Osteoblast (primary cell): ENCODE measurements at regions not wholly inside any gene's neighbourhood (a gene's known extent, or its start where the extent isn't known, plus 50 kb on each side); places are given as distances from the start of the nearest gene placed in this dataset.

Experiments used
- DNase-seq: peaks from one replicate; pipeline ENCODE4 v3.0.0; 2011; ENCODE audit warnings: low spot score, mixed read lengths; ENCODE audit not compliant: insufficient read length; ENCODE audit errors: missing footprints
- H2AFZ ChIP-seq: 2 replicates; pipeline ENCODE4 v1.6.0; 2011; ENCODE audit warnings: mild to moderate bottlenecking, low read length
- H3K27ac ChIP-seq: 2 replicates; pipeline ENCODE4 v1.5.1; 2011; ENCODE audit warnings: mild to moderate bottlenecking, low read depth, low read length, moderate library complexity
- H3K27me3 ChIP-seq: 2 replicates; pipeline ENCODE4 v1.6.0; 2012; ENCODE audit warnings: mild to moderate bottlenecking, control low read depth, inconsistent platforms, low read length, moderate library complexity; ENCODE audit not compliant: insufficient read depth
- H3K36me3 ChIP-seq: 2 replicates; pipeline ENCODE4 v1.5.1; 2011; ENCODE audit warnings: mild to moderate bottlenecking, low read length, control low read depth, moderate library complexity; ENCODE audit not compliant: insufficient read depth
- H3K4me1 ChIP-seq: 2 replicates; pipeline ENCODE4 v1.5.1; 2011; ENCODE audit warnings: mild to moderate bottlenecking, low read length, control low read depth, moderate library complexity; ENCODE audit not compliant: insufficient read depth
- H3K4me2 ChIP-seq: 2 replicates; pipeline ENCODE4 v1.6.0; 2011; ENCODE audit warnings: mild to moderate bottlenecking, low read length; ENCODE audit not compliant: insufficient read depth
- H3K4me3 ChIP-seq: fragments of 200-600 bp; sonication (generic); 3 replicates; pipeline ENCODE4 v1.5.1; 2012; ENCODE audit warnings: mild to moderate bottlenecking, low read length, inconsistent platforms; ENCODE audit not compliant: insufficient read depth
- H3K79me2 ChIP-seq: 2 replicates; pipeline ENCODE4 v1.6.0; 2012; ENCODE audit warnings: mild to moderate bottlenecking, low read length, control low read depth, inconsistent platforms; ENCODE audit not compliant: insufficient read depth
- H3K9me3 ChIP-seq: 2 replicates; pipeline ENCODE4 v1.5.1; 2011; ENCODE audit warnings: low read depth, low read length, control low read depth
- H4K20me1 ChIP-seq: 2 replicates; pipeline ENCODE4 v1.6.0; 2012; ENCODE audit warnings: mild to moderate bottlenecking, low read length, control low read depth; ENCODE audit not compliant: insufficient read depth
- CTCF ChIP-seq: IDR thresholded peaks from 2 replicates; pipeline ENCODE4 v1.5.1; 2011; ENCODE audit warnings: mild to moderate bottlenecking, low read depth, low read length, moderate library complexity; ENCODE audit errors: extremely low read depth

- no peak for TF ChIP-seq CTCF
- no peak overlapping the region for H3K4me2 ChIP-seq
- H3K27me3 ChIP-seq: no peaks in the 10 kb centered on the region
- no peak overlapping the region for H3K4me3 ChIP-seq
- no peaks in the 10 kb centered on the region for H3K79me2 ChIP-seq
- DNase-seq: no peak
- no peaks in the 10 kb centered on the region for H3K4me1 ChIP-seq
- H2AFZ ChIP-seq: no peak overlapping the region
- no peaks in the 10 kb centered on the region for H4K20me1 ChIP-seq
- no peaks in the 10 kb centered on the region for H3K36me3 ChIP-seq
- H3K27ac ChIP-seq: no peak overlapping the region
- no peaks in the 10 kb centered on the region for H3K9me3 ChIP-seq
Observed at GRCh38 chr9:23423999-23424398, 402.0 kb downstream of the ELAVL2 start.

- Histone ChIP-seq H2AFZ (no peak overlapping the region), H3K79me2 (no peaks in the 10 kb centered on the region), H3K4me1 (no peaks in the 10 kb centered on the region), H4K20me1 (no peaks in the 10 kb centered on the region), H3K9me3 (no peaks in the 10 kb centered on the region), H3K36me3 (no peaks in the 10 kb centered on the region), H3K27ac (no peak overlapping the region), H3K4me2 (no peak overlapping the region), H3K4me3 (no peak overlapping the region), H3K27me3 (no peaks in the 10 kb centered on the region)
- no peak for DNase-seq
- TF ChIP-seq CTCF: no peak
Observed at GRCh38 chr9:23426144-23426543, 399.9 kb downstream of the ELAVL2 start.

GRCh38 chr9:23431459-23431858 lies 394.6 kb downstream of the ELAVL2 start:
- Histone ChIP-seq H3K79me2 (no peaks in the 10 kb centered on the region), H3K36me3 (no peaks in the 10 kb centered on the region), H3K27ac (no peak overlapping the region), H3K4me2 (no peak overlapping the region), H3K27me3 (no peaks in the 10 kb centered on the region), H4K20me1 (no peaks in the 10 kb centered on the region), H3K9me3 (no peaks in the 10 kb centered on the region), H2AFZ (no peak overlapping the region), H3K4me3 (no peak overlapping the region), H3K4me1 (no peaks in the 10 kb centered on the region)
- no peak for DNase-seq
- TF ChIP-seq CTCF: no peak

- TF ChIP-seq CTCF: no peak
Observed at GRCh38 chr9:23434654-23435053, 391.4 kb downstream of the ELAVL2 start.

More at GRCh38 chr9:23434654-23435053, 391.4 kb downstream of the ELAVL2 start:
- Histone ChIP-seq H3K4me3 (no peak overlapping the region), H4K20me1 (no peaks in the 10 kb centered on the region), H3K27me3 (no peaks in the 10 kb centered on the region), H3K4me1 (no peaks in the 10 kb centered on the region), H3K79me2 (no peaks in the 10 kb centered on the region), H3K4me2 (no peak overlapping the region), H3K9me3 (no peaks in the 10 kb centered on the region), H3K36me3 (no peaks in the 10 kb centered on the region), H3K27ac (no peak overlapping the region), H2AFZ (no peak overlapping the region)
- DNase-seq: no peak
